NCI-H1436 (cell line): ENCODE measurements at regions not wholly inside any gene's neighbourhood (a gene's known extent, or its start where the extent isn't known, plus 50 kb on each side); places are given as distances from the start of the nearest gene placed in this dataset.

ENCODE experiments used
- DNase-seq: peaks from one replicate; lab custom pipeline; 2025; lab: John Stamatoyannopoulos, UW

- DNase-seq = no peak
These were observed 76.1 kb upstream of the TFAP2D start for GRCh38 chr6:50637267-50637666.

DNA sequence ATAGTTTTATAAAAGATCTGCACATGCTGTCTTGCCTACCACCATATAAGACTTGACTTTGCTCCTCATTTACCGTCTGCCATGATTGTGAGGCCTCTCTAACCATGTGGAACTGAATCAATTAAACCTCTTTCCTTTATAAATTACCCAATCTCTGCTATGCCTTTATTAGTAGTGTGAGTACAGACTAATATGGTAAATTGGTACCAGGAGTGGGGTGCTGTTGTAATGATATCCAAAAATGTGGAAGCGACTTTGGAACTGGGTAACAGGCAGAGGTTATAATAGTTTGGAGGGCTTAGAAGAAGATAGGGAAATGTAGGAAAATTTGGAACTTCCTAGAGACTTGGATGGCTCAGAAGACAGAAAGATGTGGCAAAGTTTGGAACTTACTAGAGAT lies 64.2 kb upstream of the TFAP2D start:
- no peak for DNase-seq

GRCh38 chr6:50653253-50653652 lies 60.1 kb upstream of the TFAP2D start:
- DNase-seq = no peak

DNA sequence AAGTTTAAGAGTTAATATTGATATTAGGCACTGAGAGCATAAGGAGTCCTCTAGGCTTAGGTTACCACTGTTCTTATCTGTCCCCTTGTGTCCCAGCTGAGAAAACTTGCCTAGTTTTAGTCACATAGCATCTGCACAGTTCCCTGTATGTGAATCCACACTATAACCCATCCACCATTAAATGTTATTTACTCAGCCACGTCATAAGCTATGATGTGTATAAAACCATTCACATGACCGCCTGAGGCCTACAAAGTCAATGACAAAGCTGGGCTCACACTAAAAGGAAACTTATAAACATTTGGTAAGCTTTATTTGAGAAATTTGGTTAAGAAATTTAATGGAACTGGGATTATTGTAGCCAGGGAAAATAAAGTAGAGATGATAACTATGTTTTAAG lies 59.2 kb upstream of the TFAP2D start:
- DNase-seq = no peak

DNA sequence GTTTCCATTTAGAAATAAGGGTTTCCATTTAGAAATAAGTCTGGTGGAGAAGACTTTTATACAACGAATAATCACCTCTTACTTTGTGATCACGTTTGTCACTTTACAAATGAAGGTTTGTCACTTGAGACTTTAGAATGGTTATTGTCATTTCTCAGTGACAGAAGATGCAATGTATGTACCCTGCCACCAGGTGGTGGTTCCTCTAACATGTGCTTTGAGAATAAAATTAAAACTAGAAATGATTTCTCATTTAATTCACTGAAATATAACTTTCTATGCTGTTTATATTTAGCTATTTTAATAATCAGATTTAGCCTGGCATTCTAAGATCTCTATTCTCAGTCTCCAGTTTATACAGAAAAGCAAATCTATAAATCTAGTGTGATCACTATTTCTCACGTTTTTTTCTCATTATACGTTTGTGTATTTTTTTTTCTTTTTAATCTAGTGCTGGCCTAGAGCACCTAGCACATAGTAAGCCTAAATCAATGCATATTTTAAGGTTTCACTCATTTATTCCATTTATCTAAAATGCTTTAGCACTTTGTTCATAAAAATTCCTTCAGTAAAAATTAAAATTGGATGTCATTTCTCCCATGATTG lies 57.4 kb upstream of the TFAP2D start:
- peak; percentile 2 for DNase-seq

GRCh38 chr6:50657513-50657912 lies 55.8 kb upstream of the TFAP2D start:
- DNase-seq = no peak

DNA sequence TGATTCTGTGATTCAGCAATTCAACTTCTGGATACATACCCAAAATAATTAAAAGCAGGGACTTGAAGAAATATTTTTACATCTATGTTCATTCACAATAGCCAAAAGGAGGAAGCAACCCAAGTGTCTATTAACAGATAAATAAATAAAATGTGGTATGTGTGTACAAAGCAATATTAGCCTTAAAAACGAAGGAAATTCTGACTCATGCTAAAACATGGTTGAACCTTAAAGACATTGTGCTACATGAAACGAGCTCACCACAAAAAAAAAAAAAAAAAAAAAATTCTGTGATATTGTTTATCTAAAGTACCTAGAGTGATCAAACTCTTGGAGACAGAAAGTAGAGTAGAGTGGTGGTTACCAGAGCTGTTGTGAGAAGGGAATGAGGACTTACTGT lies 54.8 kb upstream of the TFAP2D start:
- DNase-seq = no peak

GRCh38 chr6:50661636-50662035 lies 51.7 kb upstream of the TFAP2D start:
- no peak for DNase-seq
